ENCODE measurements at regions not wholly inside any gene's neighbourhood (a gene's known extent, or its start where the extent isn't known, plus 50 kb on each side); places are given as distances from the start of the nearest gene placed in this dataset.

DNA sequence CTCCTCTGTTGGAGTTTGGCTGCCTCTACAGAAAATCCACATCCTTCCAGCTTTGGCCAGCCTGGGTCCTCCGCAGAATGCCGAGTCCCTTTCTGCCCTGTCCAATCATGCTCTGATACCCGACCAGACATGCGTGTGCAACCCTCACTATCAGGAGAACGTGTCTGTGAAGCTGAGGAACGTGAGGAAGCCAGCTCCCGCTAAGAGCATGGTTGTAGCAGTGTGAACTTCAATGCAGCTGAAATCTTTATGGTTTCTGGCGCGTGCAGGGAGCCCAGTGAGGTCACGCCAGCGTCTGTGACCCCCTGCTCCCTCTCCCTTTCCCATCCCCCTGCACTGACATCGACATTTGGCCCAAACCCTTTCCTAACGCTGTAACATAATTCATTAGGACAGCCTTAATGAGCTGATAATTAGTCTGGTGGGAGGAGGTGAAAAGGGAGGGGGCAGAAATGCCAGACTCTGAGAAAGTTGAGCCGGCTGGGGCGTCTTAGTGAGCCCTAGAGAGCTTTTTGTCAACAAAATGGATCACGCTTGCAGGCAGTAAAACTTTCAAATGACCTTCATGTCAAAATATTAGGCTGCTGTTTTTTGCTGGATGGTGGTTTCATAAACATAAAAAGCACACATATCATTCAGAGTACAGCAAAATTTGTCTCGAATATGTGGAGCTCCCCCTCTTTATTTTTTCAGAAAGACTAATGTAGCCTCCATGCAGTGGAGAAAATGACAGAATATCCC is 423.3 kb downstream of the QKI start:
- TF ChIP-seq ELF1 (IDR thresholded peaks at IDR 0.05; ENCODE audit: borderline replicate concordance, low read depth), result no peak
- no peak for TF ChIP-seq FOSL1 (IDR thresholded peaks at IDR 0.05; ENCODE audit: low read depth)
- TF ChIP-seq EZH2 (IDR thresholded peaks at IDR 0.05), result no peak
- TF ChIP-seq SP1 (IDR thresholded peaks at IDR 0.05; ENCODE audit: low read depth), result no peak
- no peak for TF ChIP-seq POLR2A (IDR thresholded peaks at IDR 0.05; ENCODE audit: borderline replicate concordance, extremely low read depth, insufficient read depth, insufficient read length)
